IPS-18a (cell line): ENCODE measurements at regions not wholly inside any gene's neighbourhood (a gene's known extent, or its start where the extent isn't known, plus 50 kb on each side); places are given as distances from the start of the nearest gene placed in this dataset.

Source experiments
- H3K27ac ChIP-seq: one replicate; pipeline ENCODE4 v1.5.1; 2013; ENCODE audit warnings: low read length
- H3K27me3 ChIP-seq: one replicate; pipeline ENCODE4 v1.6.1; 2013; ENCODE audit warnings: mild to moderate bottlenecking, low read length; ENCODE audit not compliant: control insufficient read depth, insufficient read depth
- H3K36me3 ChIP-seq: one replicate; pipeline ENCODE4 v1.6.1; 2013; ENCODE audit warnings: low read depth, low read length; ENCODE audit not compliant: control insufficient read depth
- H3K4me1 ChIP-seq: one replicate; pipeline ENCODE4 v1.6.1; 2013; ENCODE audit warnings: low read depth, low read length; ENCODE audit not compliant: control insufficient read depth
- H3K4me3 ChIP-seq: one replicate; pipeline ENCODE4 v1.5.1; 2013; ENCODE audit warnings: low read length
- H3K9ac ChIP-seq: one replicate; pipeline ENCODE4 v1.6.1; 2013; ENCODE audit warnings: mild to moderate bottlenecking, low read length, moderate library complexity
- H3K9me3 ChIP-seq: one replicate; pipeline ENCODE4 v1.6.1; 2013; ENCODE audit warnings: low read depth, low read length; ENCODE audit not compliant: control insufficient read depth

DNA sequence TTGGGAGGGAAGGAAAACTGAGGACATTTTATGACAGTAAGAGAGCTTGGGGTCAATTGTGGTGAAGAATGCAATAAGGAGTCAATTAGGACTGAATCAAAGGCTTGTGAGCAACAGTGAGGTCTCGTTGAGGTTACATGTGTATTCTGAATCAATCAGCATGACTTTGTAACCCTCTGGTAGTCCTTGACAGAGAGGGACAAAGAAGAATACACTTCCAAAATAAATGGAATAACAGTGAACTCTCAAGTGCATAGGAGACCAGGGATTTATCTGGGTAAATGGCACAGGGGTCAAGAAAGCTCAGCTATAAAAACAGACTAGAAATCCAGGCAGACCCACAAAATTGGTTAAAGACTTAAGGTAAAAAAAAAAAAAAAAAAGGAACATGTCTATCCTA lies 85.1 kb upstream of the NAV3 start:
- Histone ChIP-seq H3K9me3 (no peaks in the 10 kb centered on the region), H3K9ac (no peak overlapping the region), H3K4me1 (no peaks in the 10 kb centered on the region), H3K27ac (no peak overlapping the region), H3K36me3 (no peaks in the 10 kb centered on the region), H3K27me3 (no peaks in the 10 kb centered on the region), H3K4me3 (no peak overlapping the region)

- no peak overlapping the region for H3K9ac ChIP-seq
Observed at GRCh38 chr12:77742631-77743030, 88.1 kb upstream of the NAV3 start.

DNA sequence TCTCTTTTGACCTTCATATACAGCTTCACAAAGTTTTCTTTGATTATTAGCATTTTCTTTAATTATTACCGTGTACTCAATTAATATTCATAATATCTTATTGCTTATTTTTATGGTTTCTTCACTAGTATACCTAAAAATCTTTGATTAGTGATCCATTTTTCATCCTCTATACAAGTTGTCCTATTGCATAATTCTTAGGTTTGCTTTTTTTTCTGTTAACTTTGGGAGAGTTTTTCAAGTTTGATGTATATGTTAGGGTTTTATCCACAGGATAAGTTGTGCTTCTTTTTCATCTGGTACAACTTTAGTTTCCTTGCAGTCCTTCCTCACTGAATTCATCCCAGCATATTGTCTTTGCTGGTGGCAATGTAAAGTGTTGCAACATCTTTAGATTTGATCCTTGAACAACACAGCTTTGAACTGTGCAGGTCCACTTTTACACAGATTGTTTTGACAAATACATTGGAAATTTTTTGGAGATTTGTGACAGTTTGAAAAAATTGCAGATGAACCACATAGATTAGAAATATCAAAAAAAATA lies 88.6 kb upstream of the NAV3 start:
- H3K9me3 ChIP-seq, result no peaks in the 10 kb centered on the region
- no peaks in the 10 kb centered on the region for H3K36me3 ChIP-seq
- no peaks in the 10 kb centered on the region for H3K27me3 ChIP-seq
- no peak overlapping the region for H3K27ac ChIP-seq
- H3K4me1 ChIP-seq, result no peaks in the 10 kb centered on the region
- no peak overlapping the region for H3K9ac ChIP-seq
- no peak overlapping the region for H3K4me3 ChIP-seq

More at GRCh38 chr12:77742631-77743030, 88.1 kb upstream of the NAV3 start:
- H3K27ac ChIP-seq, result no peak overlapping the region
- H3K36me3 ChIP-seq, result no peaks in the 10 kb centered on the region
- no peaks in the 10 kb centered on the region for H3K4me1 ChIP-seq
- H3K9me3 ChIP-seq, result no peaks in the 10 kb centered on the region
- H3K27me3 ChIP-seq, result no peaks in the 10 kb centered on the region
- no peak overlapping the region for H3K4me3 ChIP-seq

GRCh38 chr12:77736219-77736965 lies 94.3 kb upstream of the NAV3 start:
- H3K4me3 ChIP-seq, result no peak overlapping the region

DNA sequence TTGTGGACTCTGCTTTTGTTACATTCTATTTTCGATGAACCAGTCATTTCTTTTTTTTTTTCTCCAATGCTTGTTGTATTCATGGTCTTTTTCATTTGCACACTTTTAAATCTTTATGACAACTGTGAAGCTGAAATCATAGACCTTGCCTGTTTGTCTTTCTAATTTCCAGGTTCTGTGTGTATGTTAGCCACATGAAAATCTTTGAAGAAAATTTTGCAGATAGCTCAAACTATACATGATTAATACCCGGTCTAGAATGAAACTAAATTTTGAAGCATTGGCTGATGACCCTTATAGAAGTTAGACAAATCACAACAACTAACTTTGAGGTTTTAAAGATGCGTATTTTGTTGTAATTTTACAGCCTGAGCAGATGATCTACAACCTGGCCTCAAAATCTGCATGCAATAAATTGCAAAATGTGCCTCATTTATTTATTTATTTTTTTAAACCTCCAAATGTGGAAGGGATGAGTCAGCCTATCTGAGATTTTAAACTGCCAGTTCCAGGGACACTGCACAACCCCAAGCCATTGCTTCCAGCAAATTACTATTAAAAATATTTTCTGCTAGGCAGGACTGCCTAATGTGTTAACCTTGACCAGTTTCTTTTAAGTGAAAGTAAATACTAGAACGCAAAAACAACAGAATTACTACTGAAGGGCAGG lies 96.3 kb upstream of the NAV3 start:
- Histone ChIP-seq H3K4me3 (no peak overlapping the region), H3K27ac (no peak overlapping the region), H3K9me3 (no peaks in the 10 kb centered on the region)

More at GRCh38 chr12:77736219-77736965, 94.3 kb upstream of the NAV3 start:
- Histone ChIP-seq H3K27me3 (no peaks in the 10 kb centered on the region), H3K4me1 (no peaks in the 10 kb centered on the region), H3K27ac (no peak overlapping the region), H3K9ac (no peak overlapping the region), H3K9me3 (no peaks in the 10 kb centered on the region), H3K36me3 (no peaks in the 10 kb centered on the region)

DNA sequence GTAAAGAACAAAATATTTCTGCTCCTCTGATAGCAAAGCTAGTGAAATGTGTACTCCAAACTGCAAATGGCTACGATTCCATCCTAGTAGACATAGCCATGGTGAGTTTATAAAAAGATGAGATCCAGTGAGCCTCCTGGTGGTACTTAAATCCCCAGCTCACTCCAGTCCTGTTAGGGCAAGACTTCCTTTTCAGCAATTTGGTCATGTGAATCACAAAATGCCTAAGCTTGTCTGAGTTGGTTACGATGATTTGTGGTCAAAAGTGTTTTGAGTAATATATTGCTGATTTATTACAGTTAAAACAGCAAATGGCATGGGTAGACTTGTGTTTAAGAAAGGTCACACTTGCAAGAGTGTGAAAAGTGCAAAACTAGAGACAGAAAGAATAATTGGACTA lies 102.7 kb upstream of the NAV3 start:
- Histone ChIP-seq H3K4me3 (no peak overlapping the region), H3K9me3 (no peaks in the 10 kb centered on the region), H3K27ac (no peak overlapping the region), H3K27me3 (no peaks in the 10 kb centered on the region), H3K9ac (no peak overlapping the region), H3K36me3 (no peaks in the 10 kb centered on the region), H3K4me1 (no peaks in the 10 kb centered on the region)

More for the DNA sequence above, 96.3 kb upstream of the NAV3 start:
- Histone ChIP-seq H3K9ac (no peak overlapping the region), H3K27me3 (no peaks in the 10 kb centered on the region), H3K36me3 (no peaks in the 10 kb centered on the region), H3K4me1 (no peaks in the 10 kb centered on the region)

DNA sequence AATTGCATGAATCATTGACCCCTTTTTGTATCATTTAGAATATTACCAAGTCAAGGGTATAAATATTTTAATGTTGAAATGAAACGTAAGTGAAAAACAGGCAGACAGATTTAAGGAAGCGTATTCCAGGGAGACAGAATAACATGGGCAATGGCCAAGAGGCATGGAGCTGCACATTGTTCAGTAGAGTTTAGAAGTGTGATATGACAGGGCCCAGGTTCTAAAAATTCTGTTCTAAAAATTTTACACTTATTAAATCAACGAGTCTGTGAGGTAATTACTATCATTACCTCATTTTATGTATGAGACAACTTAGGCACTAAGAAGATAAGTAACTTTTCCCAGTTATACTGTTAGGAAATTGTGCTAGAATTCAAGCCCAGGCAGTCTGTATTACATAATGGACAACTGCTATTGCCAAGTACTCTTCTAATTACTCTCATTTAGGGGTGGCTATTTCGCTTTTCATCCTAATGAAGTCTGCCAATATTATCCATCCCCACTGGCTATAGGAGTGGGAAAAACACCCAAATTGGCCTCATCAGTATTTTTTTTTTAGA lies 103.2 kb upstream of the NAV3 start:
- no peaks in the 10 kb centered on the region for H3K4me1 ChIP-seq
- H3K4me3 ChIP-seq, result no peak overlapping the region
- H3K27ac ChIP-seq, result no peak overlapping the region
- H3K9me3 ChIP-seq, result no peaks in the 10 kb centered on the region
- no peaks in the 10 kb centered on the region for H3K27me3 ChIP-seq
- no peaks in the 10 kb centered on the region for H3K36me3 ChIP-seq
- H3K9ac ChIP-seq, result no peak overlapping the region

- Histone ChIP-seq H3K9ac (no peak overlapping the region), H3K36me3 (no peaks in the 10 kb centered on the region), H3K27me3 (no peaks in the 10 kb centered on the region), H3K27ac (no peak overlapping the region), H3K4me3 (no peak overlapping the region), H3K4me1 (no peaks in the 10 kb centered on the region), H3K9me3 (no peaks in the 10 kb centered on the region)
Observed at GRCh38 chr12:77725611-77726010, 105.1 kb upstream of the NAV3 start.

DNA sequence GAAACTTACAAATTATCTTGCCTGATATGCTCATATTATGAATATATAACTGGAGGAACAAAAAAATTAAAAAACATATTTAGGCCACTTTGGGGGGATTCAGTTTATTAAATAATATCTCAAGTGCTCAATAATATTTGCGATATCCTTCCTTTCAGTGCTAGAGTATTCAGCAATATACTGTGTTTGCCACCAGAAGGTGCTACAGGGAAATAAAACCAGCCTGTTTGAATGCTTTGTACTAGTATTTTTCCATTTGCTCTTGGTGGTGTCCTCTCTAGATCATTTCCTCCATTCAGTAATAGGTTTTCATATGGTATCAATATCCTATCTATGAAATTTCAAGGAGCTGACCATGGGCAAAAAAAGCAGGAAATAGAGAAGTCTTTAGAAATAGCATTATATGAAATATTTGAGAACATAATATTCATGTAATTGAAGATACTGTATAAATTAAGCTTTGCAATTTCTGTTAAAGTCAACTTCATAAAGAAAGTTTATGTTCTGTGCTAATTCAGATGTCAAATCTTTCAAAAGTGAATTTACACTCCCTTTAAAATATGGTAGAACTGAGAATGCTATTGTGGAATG lies 106.2 kb upstream of the NAV3 start:
- no peak overlapping the region for H3K27ac ChIP-seq
- H3K27me3 ChIP-seq, result no peaks in the 10 kb centered on the region
- no peaks in the 10 kb centered on the region for H3K36me3 ChIP-seq
- H3K4me1 ChIP-seq, result no peaks in the 10 kb centered on the region
- no peak overlapping the region for H3K4me3 ChIP-seq
- H3K9ac ChIP-seq, result no peak overlapping the region
- no peaks in the 10 kb centered on the region for H3K9me3 ChIP-seq

DNA sequence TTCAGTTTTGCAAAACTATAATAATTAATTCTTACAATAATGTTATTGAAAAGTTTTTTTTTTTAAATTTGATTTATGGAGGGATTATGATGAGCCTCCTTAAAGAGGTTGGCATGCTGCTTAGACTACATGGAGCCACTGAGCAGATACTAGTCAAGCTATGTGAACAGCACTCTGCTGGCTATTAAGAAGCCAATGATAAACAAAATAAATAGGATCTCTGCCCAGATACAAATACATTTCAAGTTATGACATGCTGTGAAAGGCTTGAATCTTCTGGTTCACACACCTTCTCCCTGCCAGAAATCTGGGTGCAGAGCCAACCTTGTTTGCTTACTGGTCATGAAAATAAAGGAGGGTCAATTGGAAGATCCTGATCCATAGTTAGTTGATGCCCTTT lies 107.4 kb upstream of the NAV3 start:
- Histone ChIP-seq H3K9ac (no peak overlapping the region), H3K36me3 (no peaks in the 10 kb centered on the region), H3K4me1 (no peaks in the 10 kb centered on the region), H3K4me3 (no peak overlapping the region), H3K9me3 (no peaks in the 10 kb centered on the region), H3K27ac (no peak overlapping the region), H3K27me3 (no peaks in the 10 kb centered on the region)

DNA sequence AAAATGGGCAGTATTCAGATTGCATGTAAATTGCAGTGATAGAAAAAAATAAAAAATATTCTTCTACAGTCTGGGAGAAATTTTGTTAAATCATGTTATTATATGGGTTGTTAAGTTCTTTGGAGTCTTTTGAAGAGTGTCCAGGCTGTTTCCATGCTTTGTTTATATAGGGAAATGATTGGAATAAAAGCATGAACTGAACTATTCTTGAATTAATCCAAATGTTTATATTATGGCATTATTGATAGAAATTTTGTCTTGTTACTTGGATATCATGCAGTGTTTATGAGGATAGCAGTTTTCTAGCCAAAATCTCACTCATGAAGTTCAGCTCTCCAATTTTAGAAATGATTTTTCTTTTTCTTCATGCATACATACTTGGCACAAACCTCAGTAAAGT lies 108.2 kb upstream of the NAV3 start:
- Histone ChIP-seq H3K9ac (no peak overlapping the region), H3K27ac (no peak overlapping the region), H3K4me1 (no peaks in the 10 kb centered on the region), H3K27me3 (no peaks in the 10 kb centered on the region), H3K9me3 (no peaks in the 10 kb centered on the region), H3K4me3 (no peak overlapping the region), H3K36me3 (no peaks in the 10 kb centered on the region)
